Smooth muscle cell of the brain vasculature (primary cell): ENCODE measurements at regions not wholly inside any gene's neighbourhood (a gene's known extent, or its start where the extent isn't known, plus 50 kb on each side); places are given as distances from the start of the nearest gene placed in this dataset.

Experiments used
- DNase-seq: peaks from one replicate; pipeline ENCODE4 v3.0.0-alpha.2; 2012; ENCODE audit warnings: low read depth, low spot score

GRCh38 chr3:144073698-144074097 is 102.1 kb downstream of the DIPK2A start:
- DNase-seq = no peak

DNA sequence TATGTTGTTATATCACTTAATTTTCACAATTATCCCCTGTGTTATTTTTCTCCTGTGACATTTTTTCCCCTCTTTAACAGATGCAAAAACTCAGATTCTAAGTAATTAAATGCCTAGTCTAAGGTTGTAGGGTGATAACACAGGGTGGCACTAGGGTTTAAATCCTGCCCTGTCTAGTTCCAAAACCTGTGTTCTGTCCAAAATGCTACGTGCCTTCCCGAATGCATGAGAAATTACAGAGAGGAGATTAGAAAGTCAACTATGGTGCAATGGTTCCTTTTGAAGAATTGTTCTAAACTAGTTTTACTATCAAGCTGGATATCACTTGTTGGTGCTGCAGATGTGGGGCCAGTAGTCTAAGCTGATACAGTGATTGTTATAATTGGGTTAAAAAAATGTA is 108.0 kb downstream of the DIPK2A start:
- DNase-seq = no peak

- no peak for DNase-seq
Measured at GRCh38 chr3:144084929-144085328, 113.3 kb downstream of the DIPK2A start.

- DNase-seq = peak; percentile 52
Measured at GRCh38 chr3:144085964-144086363, 114.3 kb downstream of the DIPK2A start.

- DNase-seq = no peak
Measured at GRCh38 chr3:144096016-144096415, 124.4 kb downstream of the DIPK2A start.

DNA sequence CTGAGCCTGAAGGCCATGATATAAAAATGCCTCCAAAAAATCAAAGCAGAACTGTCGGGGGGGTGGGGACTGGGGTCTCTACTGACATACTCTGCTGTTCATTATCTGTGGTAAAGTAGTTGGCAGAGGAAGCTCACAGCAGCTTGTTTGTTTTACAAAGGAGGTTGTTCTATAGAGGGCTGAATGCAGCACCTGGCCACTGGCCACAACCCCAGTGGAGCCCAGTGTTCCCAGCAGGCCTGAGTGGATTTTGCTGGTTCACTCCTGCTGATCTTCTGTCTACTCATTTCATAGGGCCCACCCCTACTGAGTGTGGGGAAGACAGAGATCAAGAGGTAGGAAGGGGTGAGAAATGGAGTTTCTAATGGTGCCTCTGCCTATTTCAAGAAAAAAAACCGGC is 125.5 kb downstream of the DIPK2A start:
- no peak for DNase-seq

GRCh38 chr3:144098691-144099090 is 127.1 kb downstream of the DIPK2A start:
- DNase-seq = no peak

- no peak for DNase-seq
Measured at GRCh38 chr3:144102421-144102820, 130.8 kb downstream of the DIPK2A start.

- DNase-seq = no peak
Measured at GRCh38 chr3:144104186-144104585, 132.6 kb downstream of the DIPK2A start.

DNA sequence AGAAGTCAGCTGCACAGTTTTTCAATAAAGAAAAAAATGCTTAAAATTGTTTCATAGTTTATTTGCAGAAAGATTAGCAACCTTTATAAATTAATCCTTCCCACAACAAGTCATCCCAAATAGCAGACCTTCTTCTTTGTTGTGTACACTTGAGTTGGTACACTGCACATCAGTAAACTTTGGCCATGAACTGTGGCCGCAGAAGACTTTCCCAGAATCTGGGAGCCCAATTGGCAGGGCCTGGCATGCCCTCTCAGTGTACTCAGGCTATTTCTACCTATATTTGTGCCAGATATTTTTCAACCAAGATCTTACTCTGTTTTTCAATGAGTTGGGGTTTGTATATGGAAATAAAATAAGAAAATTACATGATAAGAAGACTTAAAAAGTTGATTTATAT is 133.1 kb downstream of the DIPK2A start:
- DNase-seq = no peak

GRCh38 chr3:144105542-144105941 is 133.9 kb downstream of the DIPK2A start:
- no peak for DNase-seq

DNA sequence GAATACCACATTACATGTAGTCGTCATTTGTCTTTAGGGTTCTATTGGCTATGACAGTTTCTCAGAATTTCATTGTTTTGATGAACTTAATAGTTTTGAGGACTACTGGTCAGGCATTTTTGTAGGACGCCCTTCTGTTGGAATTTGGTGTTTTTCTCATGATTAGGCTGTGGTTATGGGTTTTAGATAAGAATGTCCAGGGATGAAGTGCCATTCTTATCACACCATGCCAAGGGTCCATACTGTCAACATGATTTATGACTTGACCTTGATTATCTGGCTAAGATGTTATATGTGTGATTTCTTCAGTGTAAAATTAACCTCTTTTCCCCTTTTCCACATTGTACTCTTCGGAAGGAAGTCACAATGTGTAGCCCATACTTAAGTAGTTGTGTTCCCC is 135.3 kb downstream of the DIPK2A start:
- no peak for DNase-seq

- no peak for DNase-seq
Measured at GRCh38 chr3:144107923-144108322, 136.3 kb downstream of the DIPK2A start.

GRCh38 chr3:144109944-144110343 is 138.3 kb downstream of the DIPK2A start:
- DNase-seq = no peak

- no peak for DNase-seq
Measured at GRCh38 chr3:144112036-144112435, 140.4 kb downstream of the DIPK2A start.

- no peak for DNase-seq
Measured at GRCh38 chr3:144112437-144112836, 140.8 kb downstream of the DIPK2A start.

DNA sequence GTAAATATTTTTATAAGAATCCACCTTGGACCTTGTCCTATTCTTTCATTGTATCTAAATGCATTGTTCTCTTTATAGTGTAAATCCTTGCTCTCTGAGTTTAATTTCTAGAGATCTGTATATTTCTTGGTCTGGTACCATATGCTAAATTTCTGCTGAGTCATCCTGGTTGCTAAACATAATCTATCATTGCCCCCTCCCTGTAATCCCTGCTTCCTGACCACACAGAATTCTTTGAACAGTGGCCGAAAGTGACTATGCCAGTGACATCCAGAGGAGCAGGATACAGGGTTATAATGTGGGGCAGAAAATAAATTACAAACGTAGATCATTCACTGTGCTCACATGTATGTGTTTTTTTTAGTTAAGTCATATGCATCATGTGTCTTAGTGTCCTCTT is 143.1 kb downstream of the DIPK2A start:
- DNase-seq = no peak

DNA sequence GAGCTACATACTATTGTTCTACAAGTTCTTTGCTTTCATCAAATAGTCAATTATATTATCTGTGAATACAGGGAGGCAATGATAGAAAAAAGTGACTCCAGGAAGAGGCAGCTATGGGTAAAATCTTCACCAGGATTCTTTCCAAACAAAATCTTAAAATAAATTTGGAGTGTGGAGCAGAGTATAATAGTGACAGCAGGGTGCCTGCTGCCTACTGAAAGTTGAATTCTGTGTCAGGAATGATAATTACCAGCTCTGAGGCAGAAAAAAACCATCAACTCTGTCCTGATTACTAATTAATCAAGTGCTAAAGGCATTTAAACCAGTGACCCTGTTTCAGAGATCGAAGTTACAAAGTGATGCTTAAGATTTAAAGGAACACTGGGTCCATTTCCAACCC is 148.0 kb downstream of the DIPK2A start:
- no peak for DNase-seq

DNA sequence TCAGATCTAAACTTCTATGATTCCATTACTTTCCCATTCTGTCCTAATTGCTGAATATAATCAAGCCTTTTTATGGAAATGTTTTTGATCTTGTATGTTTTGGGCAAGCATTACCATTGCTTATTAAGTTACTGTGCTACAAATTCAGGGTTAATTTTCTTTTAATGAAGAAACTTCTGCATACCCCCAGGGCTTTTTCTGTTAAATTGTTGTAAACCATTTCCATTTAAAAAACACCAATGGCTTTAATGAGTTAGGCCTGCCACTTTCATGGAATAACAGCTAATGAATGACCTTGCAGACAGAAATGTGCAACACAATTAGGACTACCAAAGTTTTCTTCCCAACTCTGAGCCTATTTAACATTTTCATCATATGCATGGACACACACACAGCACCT is 150.0 kb downstream of the DIPK2A start:
- DNase-seq = no peak

DNA sequence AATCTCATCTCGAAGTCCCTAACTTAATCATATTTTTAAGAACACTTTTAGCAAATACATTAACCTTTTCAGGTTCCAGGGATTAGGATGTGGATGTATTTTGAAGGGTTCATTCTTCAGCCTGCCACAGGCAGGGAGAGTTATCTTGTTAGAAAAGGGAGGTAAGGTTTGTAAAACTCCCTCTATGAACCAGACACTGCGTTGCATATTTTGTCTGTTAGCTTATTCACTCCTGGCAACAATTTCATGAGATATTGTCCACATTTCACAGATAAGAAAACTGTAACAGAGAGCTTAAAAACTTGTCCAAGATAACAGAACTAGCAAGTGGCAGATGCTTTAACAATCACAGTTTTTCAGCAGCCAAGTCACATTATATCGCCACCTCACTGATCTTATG is 155.4 kb downstream of the DIPK2A start:
- no peak for DNase-seq

DNA sequence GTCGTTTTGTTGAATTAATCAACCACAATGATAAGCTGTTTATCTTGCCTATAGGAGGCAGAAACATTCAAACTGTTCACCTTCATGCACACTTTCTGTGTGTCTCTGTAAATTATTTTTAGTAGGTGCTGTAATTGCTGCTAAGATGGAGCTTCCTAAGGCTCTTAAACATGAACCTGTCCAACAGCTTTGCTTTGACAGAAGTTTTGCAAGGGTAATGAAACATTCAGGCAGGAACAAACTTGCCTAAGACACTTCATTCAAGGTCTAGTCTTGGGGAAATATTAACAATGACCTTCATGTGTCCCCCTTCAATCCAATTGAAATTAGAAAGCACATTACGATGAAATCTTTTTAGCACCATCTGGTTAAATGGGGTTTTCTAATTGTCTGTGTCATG is 156.1 kb downstream of the DIPK2A start:
- DNase-seq = no peak

- no peak for DNase-seq
Measured at GRCh38 chr3:144128108-144128892, 156.7 kb downstream of the DIPK2A start.

- DNase-seq = no peak
Measured at GRCh38 chr3:144129536-144130214, 158.1 kb downstream of the DIPK2A start.
